Transverse colon (tissue), 4 donors: ENCODE measurements at regions not wholly inside any gene's neighbourhood (a gene's known extent, or its start where the extent isn't known, plus 50 kb on each side); places are given as distances from the start of the nearest gene placed in this dataset.

Experiments
- DNase-seq: peaks from one replicate; pipeline ENCODE4 v3.0.0-alpha.2; 2019
- H3K27ac ChIP-seq, 4 donors: fragments of 200-600 bp; sonication (generic); 2 replicates each; pipeline ENCODE4 v1.5.1; 2016 to 2018; ENCODE audit warnings: inconsistent platforms in 4 of 4
- H3K27me3 ChIP-seq: fragments of 200-600 bp; sonication (generic); 2 replicates; pipeline ENCODE4 v1.5.1; 2017; ENCODE audit warnings: inconsistent platforms
- H3K36me3 ChIP-seq, 4 donors: fragments of 200-600 bp; sonication (generic); 2 replicates each; pipeline ENCODE4 v1.5.1; 2017 to 2019; ENCODE audit warnings: inconsistent platforms in 4 of 4
- H3K4me1 ChIP-seq, 4 donors: fragments of 200-600 bp; sonication (generic); 2 replicates each; pipeline ENCODE4 v1.5.1; 2017 to 2020; ENCODE audit warnings: inconsistent platforms in 4 of 4
- H3K4me3 ChIP-seq, 4 donors: fragments of 200-600 bp; sonication (generic); 1 replicate in 1 of 4; 2 replicates in 3 of 4; pipeline versions ENCODE4 v1.5.1 to v1.6.1; 2017 to 2019; ENCODE audit warnings: inconsistent platforms in 4 of 4
- H3K9me3 ChIP-seq, 2 donors: fragments of 200-600 bp; sonication (generic); 2 replicates each; pipeline ENCODE4 v1.5.1; 2017 to 2019; ENCODE audit warnings: inconsistent platforms in 2 of 2
- CTCF ChIP-seq, 5 experiments: fragments of 200-600 bp in 3 of 5; fragments of 450-650 bp in 2 of 5; sonication (generic) in 3 of 5; IDR thresholded peaks; 1 replicate in 2 of 5; 2 replicates in 3 of 5; pipeline ENCODE4 v1.5.1; 2016 to 2017; ENCODE audit warnings: antibody characterized with exemption in 5 of 5, inconsistent platforms in 3 of 5, mild to moderate bottlenecking in 2 of 5, moderate library complexity in 1 of 5
- EP300 ChIP-seq: sonication (generic); formaldehyde crosslinking; IDR thresholded peaks from one replicate; pipeline ENCODE4 v1.6.1; 2017; ENCODE audit warnings: antibody characterized with exemption, low read depth
- POLR2A ChIP-seq: fragments of 450-650 bp; IDR thresholded peaks from one replicate; pipeline ENCODE4 v1.6.1; 2016; ENCODE audit warnings: antibody characterized with exemption, mild to moderate bottlenecking, moderate library complexity
- POLR2AphosphoS5 ChIP-seq, 3 donors: sonication (generic); formaldehyde crosslinking; IDR thresholded peaks; one replicate each; pipeline ENCODE4 v1.6.1; 2016; ENCODE audit warnings: antibody characterized with exemption in 3 of 3
- WGBS, 2 donors: methylation state at CpG; one replicate each; pipeline ENCODE4 v1.1.5; 2018; ENCODE audit warnings: low coverage in 1 of 2; 5-methylcytosine and 5-hydroxymethylcytosine counted together
- in situ Hi-C, 4 donors: fragments of 200-750 bp; cut with MboI; loops; one replicate each; pipeline versions ENCODE4 v1.15.0 to v1.15.1; 2017; ENCODE audit warnings: low sequenced_read_pairs in 3 of 4, low pct_ligation_motif_present in 1 of 4, low pct_unique_long_range_greater_than_20kb in 1 of 4
- intact Hi-C: fragments of 100-400 bp; cut with DNase I; formaldehyde crosslinking; loops from one replicate; pipeline ENCODE4 v1.15.1; 2023; ENCODE audit warnings: low total_unique reads

GRCh38 chr1:104718752-104719151 lies 969.1 kb downstream of the AMY1C start:
- Histone ChIP-seq H3K4me1 (no peaks in the 10 kb centered on the region), H3K27ac (no peak overlapping the region), H3K36me3 (no peaks in the 10 kb centered on the region), H3K4me3 (no peak overlapping the region), H3K9me3 (no peaks in the 10 kb centered on the region), H3K27me3 (no peaks in the 10 kb centered on the region)
- no peak for DNase-seq
- no peak for TF ChIP-seq POLR2A
- no peak for TF ChIP-seq CTCF (IDR thresholded peaks at IDR 0.05)
- no peak for TF ChIP-seq EP300
- no peak for TF ChIP-seq POLR2AphosphoS5 (IDR thresholded peaks at IDR 0.05)
- in situ Hi-C loops (no loop called here), intact Hi-C loops (no loop called here)
- 60 to 76% methylated on average over 1 of the region's 1 CpG for WGBS, 2 donors

GRCh38 chr1:104720741-104721140 lies 971.0 kb downstream of the AMY1C start:
- H3K27ac ChIP-seq, result no peak overlapping the region
- H3K4me1 ChIP-seq, result no peaks in the 10 kb centered on the region
- H3K36me3 ChIP-seq, result no peaks in the 10 kb centered on the region
- intact Hi-C loops (no loop called here), in situ Hi-C loops (no loop called here)
- 80 to 86% methylated on average over 3 to 5 of the region's 5 CpGs for WGBS, 2 donors
- no peaks in the 10 kb centered on the region for H3K27me3 ChIP-seq
- DNase-seq, result no peak
- no peaks in the 10 kb centered on the region for H3K9me3 ChIP-seq
- TF ChIP-seq CTCF (IDR thresholded peaks at IDR 0.05), result no peak
- TF ChIP-seq POLR2AphosphoS5 (IDR thresholded peaks at IDR 0.05), result no peak
- no peak for TF ChIP-seq EP300
- TF ChIP-seq POLR2A, result no peak
- no peak overlapping the region for H3K4me3 ChIP-seq

- 52 to 62% methylated on average over 1 of the region's 1 CpG for WGBS, 2 donors
- intact Hi-C loops, result no loop called here
- H3K27me3 ChIP-seq, result no peaks in the 10 kb centered on the region
- no peak overlapping the region for H3K4me3 ChIP-seq
- TF ChIP-seq POLR2A, result no peak
- no peak for TF ChIP-seq EP300
- TF ChIP-seq POLR2AphosphoS5 (IDR thresholded peaks at IDR 0.05), result no peak
- no peak for TF ChIP-seq CTCF (IDR thresholded peaks at IDR 0.05)
- no peaks in the 10 kb centered on the region for H3K36me3 ChIP-seq
- H3K4me1 ChIP-seq, result no peaks in the 10 kb centered on the region
- no peak for DNase-seq
- no peaks in the 10 kb centered on the region for H3K9me3 ChIP-seq
- H3K27ac ChIP-seq, result no peak overlapping the region
- in situ Hi-C loops, result no loop called here
Measured at GRCh38 chr1:104726917-104727316, 977.2 kb downstream of the AMY1C start.

- in situ Hi-C loops (no loop called here), intact Hi-C loops (no loop called here)
- WGBS, 2 donors, result 90 to 92% methylated on average over 1 of the region's 1 CpG
- H3K9me3 ChIP-seq, result no peaks in the 10 kb centered on the region
- H3K4me3 ChIP-seq, result no peak overlapping the region
- no peak for DNase-seq
- no peaks in the 10 kb centered on the region for H3K36me3 ChIP-seq
- TF ChIP-seq CTCF (IDR thresholded peaks at IDR 0.05) (no peak), POLR2AphosphoS5 (IDR thresholded peaks at IDR 0.05) (no peak), EP300 (no peak), POLR2A (no peak)
- H3K27me3 ChIP-seq, result no peaks in the 10 kb centered on the region
- H3K27ac ChIP-seq, result no peak overlapping the region
- no peaks in the 10 kb centered on the region for H3K4me1 ChIP-seq
Measured at GRCh38 chr1:104733866-104734265, 984.2 kb downstream of the AMY1C start.
